Activated CD8-positive, alpha-beta memory T cell treated with anti-CD3 and anti-CD28 coated beads, Interleukin-2, amount 50 U/mL, for 24 hours (primary cell): ENCODE measurements at regions not wholly inside any gene's neighbourhood (a gene's known extent, or its start where the extent isn't known, plus 50 kb on each side); places are given as distances from the start of the nearest gene placed in this dataset.
"Not testable (repeated sequence)": the region's sequence is repeated elsewhere in the genome, so short reads cannot be mapped to it uniquely, and the experiment has no call there.

Source experiments
- DNase-seq: peaks from one replicate; pipeline ENCODE4 v3.0.0-alpha.2; 2020; ENCODE audit errors: extremely low read depth

DNA sequence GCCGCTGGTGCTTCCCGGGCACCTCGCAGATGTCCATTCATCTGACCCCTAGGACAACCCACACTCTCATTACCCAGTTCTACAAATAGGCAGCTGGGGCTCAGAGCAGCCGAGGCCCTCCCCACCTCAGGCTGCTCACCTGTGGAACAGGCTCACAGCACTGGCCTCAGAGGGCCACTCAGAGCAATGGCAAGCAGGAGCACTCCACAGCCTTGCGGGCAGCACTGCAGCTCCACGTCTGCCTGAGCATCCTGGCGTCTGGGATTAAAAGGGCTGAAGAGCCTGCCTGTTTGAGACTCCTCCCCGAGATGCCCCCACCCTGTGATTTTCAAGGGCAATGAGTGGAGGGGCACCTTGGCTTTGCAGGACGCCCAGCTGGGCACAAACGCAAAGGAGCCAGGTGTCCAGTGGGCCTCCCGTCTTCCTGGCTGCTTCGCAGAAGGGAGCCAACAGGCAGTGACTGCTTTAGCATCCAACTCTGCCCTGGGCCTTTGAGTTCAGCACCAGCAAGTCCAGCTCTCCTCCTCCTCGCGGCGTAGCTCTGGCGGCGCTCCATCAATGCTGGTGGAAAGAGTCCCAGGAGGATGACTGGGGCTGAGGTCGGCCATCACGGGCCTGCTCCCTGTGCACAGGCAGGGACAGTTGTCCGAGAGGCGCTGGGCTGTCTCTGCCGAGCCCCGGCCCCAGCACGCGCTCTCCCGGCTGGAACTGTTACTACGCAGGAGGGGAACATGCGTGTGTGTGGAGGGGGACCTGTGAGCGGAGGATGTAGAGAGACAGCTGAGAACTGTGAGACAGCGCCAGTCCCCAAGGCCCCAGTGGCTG, 297.2 kb downstream of the NDUFA10 start:
- no peak for DNase-seq

DNA sequence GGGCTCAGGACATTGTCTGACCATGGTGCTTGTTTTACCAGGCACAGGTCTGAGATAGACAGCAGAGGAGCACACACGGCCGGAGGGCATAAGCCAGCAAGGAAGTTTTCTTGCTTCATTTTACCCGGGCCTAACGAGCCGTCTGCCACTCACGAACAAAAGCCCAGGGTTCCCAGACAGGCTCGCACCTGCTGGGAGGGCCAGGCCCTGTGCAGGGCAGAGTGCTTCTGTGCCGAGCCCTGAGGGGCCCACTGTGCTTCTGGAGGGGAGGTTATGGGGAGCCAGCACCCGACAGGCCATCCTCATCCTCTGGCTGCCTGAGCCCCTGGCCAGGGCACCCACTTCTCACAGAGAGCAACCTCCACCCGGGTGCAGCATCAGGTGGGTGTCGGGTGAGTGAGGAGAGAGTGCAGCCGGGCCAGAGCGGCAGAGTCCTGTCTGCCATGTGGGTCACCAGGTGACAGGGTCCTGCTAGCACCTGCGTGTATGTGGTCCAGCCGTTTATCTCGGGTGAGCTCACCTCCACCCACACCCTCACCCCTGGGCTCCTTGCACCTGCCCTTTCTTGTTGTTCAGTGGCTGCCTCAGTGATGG, 297.9 kb downstream of the NDUFA10 start:
- no peak for DNase-seq

DNA sequence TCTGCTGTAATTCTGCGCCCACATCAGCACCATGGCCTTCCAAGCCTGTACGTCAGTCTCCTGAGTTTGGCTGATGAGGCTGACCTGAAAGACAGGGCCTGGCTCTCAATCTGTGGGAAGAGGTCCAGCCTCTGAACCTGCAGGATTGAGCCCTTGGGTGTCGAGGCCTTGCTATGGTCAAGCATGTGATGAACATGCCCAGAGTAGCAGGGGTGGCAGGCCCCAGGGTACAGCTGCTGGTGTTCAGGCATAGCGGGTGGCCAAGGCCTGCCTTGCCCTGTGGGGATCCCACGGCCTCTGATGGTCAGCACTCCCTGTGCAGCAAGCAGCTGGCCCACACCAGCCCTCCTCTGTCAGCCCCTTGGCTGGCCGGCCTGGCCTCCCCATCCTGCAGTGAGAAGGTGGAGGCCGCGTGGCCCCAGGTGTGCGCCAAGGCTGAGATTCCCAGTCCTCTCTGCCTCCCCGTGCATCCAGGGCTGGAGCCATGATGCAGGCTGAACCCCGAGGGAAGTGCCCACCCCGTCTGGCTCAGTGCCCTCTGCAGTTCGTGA, 298.4 kb downstream of the NDUFA10 start:
- DNase-seq: no peak

DNA sequence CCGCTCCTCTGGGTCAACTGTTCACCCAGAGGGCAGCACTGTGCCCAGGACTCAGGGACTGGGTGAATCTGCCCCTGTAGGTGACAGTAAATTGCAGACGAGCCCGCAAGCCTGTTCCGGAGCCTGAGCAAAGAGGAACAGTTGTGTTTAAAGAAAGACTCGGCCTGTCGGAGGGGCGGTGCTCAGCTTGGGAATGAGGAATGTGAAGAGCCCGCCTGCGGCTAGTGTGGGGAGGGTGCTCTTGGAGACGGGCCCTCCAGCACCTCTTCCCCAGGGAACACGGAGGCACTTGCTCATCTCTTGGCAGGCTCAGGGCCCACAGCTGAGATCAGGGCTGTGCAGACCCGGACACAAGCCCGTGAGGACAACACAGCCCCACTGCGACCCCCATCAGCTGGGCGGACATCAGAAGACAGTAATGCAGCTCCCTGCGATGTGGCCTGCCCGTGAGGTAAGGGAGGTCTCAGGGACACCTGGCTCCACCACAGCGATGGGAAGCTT, 299.0 kb downstream of the NDUFA10 start:
- no peak for DNase-seq

DNA sequence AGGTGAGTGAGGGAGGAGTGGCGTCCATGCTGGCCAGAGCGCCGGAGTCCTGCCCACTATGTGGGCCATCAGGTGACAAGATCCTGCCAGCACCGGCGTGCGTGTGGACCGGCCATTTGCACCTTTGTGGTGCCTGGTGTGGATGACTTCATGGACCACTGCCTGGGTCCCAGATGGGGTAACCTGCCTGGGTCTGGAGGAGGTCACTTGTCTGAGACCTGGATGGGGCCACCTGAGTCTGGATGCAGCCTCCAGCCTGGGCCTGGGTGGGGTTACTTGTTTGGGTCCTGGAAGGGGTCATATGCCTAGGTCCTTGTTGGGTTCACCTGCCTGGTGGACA, 299.6 kb downstream of the NDUFA10 start:
- DNase-seq: no peak

DNA sequence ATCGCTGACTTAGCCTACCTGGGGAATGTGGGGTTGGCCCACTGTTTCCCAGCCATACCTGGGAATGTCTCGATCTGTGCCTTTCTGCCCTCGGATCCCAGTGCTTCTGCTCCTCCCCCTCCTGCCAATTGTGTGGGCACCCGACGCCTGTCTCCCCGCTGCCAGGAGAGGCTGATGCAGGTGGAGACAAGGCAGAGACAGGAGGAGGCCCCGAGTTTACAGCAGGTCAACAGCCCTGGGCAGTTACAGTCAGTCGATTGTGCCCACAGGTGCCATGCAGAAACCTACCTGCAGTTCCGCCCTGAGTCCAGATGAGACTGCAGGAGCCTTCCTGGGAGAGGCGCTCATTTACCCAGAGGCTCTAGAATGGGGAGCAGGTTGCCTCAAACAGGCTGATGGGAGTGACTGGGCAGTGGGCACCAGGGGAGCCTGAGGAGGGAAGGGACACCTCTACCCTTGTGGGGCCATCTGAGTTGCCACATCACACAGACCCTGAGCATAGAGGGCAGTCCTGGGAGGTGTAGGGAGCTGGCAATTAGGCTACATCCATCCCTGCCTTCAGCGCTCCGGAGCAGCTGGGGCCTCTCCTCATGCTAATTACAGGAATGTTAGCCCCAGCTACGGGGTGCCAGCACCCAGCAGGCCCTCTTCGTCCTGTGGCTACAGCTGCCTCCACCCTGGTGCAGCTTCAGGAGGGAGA, 300.1 kb downstream of the NDUFA10 start:
- DNase-seq: no peak

DNA sequence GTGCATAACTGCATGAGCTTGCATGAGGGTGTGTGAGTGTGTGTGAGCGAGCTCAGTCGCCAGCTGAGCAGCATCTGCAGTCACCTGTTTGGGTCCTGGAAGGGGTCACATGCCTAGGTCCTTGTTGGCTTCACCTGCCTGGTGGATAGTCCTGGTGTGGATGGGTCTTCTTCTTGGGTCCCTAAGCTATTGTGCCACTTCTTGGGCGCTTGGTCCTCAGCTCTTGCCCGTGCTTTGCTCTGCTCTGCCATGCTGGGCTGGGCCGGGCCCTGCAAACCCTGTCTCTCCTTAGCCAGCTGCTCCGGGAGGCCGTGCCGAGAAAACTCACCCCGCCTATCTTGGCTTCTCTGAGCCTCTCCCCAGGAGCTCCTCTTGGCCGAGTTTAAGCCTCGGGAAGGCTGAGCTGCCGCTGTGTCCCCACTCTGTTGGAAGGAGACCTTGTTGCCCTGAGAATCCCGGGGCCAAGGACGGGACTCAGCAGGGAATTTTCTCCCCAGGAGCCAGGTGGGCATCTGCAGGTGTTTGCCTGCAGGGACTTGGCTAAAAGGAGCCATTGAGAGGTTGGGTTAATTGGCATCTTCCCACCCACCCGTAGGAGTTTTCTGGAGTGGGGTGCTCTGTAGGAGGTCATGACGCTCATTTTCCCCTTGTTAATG, 300.8 kb downstream of the NDUFA10 start:
- DNase-seq: no peak

DNA sequence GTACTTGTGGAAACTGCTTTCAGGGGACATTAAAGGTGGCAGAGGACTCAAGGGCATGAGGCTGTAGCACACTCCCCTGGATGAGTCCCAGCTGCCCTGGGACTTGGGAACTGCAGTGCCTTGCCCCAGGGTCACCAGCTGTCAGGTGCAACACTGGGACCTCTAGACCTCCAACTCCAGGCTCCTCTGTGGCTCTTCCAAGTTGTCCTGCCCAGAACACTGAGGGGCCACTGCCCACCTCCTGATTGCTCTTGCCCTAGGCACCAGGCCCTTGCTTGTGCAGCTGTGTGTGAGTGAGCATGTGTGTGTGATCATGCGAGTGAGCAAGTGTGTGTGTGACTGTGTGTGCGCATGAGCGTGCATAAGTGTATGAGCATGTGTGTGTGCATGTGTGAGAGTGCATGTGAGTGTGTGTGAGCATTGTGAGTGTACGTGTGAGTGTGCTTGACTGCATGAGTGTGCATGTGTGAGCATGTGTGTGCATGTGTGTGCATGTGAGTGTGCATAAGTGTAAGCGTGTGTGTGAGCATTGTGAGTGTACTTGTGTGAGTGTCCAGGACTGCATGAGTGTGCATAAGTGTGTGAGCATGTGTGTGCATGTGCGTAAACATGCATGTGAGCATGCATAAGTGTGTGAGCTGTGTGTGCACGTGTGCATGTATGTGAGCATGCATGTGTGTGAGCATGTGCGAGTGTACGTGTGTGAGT, 301.5 kb downstream of the NDUFA10 start:
- no peak for DNase-seq

DNA sequence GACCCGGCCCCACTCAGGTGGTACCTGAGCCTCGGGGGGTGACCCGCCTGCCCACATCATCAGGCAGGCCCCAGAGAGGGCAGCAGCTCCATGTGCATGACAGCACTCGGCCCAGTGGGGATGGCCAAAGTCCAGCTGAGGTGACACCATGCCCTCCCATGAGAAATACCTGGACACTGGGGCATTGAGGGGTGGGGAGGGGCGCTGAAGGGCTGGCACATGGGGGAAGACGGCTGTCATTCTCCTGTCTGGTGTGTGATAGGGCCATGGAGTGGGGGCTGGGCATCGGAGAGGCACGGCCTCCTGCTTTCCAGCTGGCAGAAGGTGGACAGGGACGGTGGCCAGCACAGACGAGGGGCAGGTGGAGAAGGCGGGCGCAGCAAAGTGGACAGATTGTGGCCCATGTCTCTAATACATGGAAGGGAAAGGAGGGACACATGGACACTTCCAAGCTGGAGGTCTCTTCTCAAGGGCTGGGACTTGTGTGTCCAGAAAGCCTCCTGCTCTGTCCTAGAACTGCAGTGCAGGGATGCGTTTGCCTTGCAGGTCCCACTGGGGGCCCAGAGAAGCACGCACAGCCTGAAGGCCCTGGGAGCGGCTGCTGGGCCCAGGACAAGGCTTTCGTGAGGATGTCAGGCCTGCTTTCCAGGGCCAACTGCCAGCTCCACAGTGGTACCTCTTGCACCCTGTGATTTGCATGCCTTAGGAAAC, 302.2 kb downstream of the NDUFA10 start:
- no peak for DNase-seq

DNA sequence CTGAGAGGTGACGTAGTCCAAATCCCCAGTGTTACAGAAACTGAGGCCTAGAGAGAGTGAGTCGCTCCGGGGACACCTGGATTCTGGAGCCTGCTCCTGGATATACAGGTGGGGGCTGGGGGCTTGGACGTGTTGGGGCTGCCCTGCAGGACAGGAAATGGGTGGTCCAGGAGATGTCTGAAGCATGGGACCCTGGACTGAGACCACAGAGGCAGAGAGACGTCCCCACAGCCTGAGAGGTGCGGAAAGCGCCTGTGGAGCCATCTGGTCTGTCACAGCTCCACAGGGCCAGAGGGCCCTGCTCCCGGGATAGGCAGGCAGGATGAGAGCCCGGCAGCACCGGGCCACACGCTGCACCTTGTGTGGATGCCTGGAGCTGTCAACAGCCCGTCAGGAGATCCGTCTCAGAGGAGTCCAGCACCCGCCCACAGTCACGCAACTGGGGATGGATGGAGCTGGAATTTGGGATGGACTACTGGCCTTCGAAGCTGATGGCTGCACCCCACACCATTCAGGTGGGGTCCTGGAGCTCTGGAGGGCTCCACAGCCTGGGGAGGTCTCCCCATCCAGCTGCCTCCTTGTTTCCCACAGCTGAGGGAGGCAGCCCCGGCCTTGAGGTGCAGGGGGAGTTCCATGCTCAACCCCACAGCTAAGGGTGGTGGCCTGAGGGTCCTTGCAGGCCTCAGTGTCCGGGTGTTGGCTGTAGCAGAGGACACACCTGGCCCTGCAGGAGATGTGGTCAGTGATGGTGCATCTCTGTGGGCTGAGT, 303.0 kb downstream of the NDUFA10 start:
- DNase-seq: no peak

DNA sequence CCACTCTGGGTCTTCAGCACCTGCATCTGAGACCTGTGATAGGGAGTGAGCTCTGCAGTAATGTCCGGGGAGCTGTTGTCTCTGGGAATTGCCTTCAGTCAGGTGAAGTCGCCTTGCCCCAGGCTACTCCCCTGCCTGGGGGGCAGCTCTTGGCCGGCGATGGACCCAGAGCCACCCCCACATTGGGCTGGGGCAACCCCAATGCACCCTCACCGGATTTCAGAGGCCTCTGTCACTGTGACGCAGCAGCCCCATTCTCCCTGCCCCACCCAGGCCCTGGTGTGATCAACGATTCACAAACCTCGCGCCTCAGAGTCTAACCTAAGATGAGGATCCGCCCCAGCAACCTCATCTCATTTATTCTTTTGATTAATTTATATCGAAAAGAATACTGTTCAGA, 303.6 kb downstream of the NDUFA10 start:
- DNase-seq: no peak

DNA sequence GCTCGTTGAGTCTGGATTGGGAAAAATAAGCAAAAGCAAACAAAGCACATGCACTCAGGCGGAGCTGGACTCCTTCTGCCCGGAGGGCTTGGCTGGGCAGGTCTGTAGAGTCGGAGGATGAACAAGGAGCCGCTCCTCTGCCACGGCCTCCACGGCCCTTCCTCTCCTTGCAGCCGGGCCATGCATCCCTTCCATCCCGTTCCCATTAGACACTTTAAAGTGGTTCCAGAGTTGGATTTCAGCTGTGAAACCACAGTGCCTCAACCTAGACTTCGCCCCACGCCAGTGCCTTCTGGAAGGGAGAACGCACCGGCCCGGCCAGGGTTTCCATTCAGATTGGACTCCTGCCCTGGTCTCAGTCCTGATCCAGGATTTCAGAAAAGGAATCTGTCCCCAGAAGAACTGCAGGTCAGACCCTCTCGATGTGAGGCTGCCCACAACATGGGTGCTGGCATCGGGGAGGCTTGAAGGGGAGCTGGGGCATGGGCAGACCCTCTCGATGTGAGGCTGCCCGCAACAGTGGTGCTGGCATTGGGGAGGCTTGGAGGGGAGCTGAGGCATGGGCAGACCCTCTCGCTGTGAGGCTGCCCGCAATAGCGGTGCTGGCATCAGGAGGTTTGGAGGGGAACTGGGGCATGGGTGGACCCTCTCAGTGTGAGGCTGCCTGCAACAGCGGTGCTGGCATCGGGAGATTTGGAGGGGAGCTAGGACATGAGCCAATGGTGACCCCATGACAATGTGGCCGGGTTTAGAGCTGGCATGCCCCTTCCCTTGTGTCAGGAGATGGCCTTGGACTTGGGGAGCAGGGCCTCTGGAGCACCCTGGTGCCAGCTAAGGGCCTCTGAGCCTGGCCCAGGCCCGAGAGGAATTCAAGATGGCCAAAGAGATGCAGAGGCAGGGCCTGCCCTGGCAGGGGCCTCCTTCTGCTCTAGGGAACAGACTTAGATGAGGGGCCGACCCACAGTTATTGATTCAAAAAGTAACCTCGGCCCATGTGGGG, 304.5 kb downstream of the NDUFA10 start:
- DNase-seq: no peak

DNA sequence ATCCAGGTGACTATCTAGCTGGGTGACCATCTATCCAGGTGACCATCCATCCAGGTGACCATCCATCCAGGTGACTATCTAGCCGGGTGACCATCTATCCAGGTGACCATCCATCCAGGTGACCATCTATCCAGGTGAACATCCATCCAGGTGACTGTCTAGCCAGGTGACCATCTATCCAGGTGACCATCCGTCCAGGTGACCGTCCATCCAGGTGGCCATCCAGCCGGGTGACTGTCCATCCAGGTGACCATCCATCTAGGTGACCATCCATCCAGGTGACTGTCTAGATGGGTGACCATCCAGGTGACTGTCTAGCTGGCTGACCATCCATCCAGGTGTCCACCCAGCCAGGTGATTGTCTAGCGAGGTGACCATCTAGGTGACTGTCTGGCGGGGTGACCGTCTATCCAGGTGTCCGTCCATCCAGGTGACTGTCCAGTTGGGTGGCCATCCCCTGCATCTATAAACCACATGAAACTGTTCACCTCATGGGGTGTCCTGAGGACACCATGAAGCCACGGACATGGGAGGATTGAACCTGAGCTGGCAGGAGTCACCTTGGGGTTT, 305.3 kb downstream of the NDUFA10 start:
- no peak for DNase-seq

DNA sequence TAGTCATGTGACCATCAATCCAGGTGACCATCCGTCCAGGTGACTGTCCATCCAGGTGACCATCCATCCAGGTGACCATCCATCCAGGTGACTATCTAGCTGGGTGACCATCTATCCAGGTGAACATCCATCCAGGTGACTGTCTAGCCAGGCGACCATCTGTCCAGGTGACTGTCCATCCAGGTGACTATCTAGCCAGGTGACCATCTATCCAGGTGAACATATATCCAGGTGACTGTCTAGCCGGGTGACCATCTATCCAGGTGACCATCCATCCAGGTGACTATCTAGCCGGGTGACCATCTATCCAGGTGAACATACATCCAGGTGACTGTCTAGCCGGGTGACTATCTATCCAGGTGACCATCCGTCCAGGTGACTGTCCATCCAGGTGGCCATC, 306.2 kb downstream of the NDUFA10 start:
- DNase-seq: not testable (repeated sequence)

DNA sequence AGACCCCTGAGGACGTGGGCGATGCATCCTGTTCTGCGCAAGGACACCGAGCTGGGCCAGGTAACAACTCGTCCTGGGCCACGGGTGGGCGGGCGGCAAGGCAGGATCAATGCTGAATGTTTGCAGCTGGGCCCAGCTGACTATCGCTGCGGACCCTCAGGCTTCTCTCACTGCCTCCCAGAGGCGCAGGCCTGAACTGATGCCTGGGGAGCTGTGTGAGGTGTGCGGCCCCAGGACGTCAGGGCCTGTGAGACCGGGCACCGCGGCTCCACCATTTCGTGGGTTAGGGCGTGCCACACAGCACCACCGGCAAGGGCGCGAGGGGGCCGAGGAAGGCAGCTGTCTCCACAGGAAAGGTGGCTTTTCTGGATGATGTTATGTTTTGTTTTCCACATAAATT, 307.4 kb downstream of the NDUFA10 start:
- DNase-seq: no peak

DNA sequence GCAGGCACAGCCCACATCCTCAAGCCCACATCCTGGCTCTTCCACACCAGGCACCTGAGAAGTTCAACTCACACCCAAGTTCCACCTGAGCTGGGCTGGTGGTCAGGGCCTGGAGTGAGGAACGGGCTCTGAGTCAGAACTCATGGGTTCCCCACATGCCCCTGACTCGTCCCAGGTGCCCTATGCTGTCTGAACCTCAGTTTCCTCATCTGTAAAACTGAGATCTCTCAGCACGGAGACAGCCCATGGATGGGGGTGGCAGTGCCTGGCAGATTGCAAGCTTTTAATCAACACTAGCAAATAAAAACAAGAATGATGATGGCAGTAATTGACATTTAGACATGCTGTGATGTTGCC, 307.8 kb downstream of the NDUFA10 start:
- DNase-seq: no peak

DNA sequence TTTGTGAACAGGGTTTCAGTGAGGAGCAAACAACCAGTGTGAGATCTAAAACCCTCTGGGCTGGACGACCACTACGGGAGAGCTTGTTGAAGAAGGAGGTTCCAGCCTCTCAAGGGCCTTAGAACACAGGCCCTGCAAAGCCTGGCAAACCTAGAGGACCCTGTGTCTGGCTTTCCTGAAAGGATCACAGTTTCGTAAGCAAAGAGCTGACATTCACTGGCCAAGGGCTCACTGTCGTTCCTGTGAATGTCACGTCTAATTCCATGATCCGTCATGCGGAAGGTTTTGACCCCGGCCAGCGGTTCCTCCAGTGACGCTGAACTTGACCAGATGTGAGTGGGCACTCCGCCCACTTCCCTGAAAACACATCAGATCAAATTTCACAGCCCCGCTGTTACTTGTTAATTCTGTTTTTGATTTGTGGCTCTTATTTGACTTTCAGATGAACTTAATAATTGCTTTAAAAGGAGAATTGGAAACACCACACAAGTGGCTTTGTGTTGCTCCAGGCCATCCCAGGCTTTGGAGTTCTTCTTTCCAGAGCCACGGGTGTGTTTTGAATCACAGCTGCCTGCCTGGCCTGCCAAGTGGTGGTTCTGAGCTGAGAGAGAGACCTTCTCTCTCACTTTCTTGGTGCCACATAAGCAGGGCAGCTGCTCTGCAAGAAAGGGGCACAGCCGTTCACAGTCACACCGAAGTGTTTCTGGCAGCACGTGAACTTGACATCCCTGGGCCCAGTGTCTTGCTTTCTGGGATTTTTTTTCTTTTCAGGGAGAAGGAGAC, 308.4 kb downstream of the NDUFA10 start:
- DNase-seq: no peak

DNA sequence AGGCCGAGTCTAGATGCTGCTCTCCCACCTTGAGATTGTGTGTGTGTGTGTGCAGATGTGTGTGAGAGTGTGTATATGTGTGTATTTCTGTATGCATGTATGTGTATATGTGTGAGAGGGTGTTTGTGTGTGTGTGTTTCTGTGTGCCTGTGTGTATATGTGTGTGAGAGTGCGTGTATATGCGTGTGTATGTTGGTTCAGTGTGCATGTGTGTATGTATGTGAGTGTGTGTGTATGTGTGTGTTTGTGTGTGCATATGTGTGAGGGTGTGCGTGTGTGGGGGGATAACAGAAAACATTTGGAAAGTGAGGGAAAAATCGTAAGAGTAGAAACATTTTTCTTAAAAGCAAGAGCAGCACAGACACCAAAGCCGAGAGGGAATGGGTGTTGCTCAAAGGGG, 309.1 kb downstream of the NDUFA10 start:
- DNase-seq: no peak
